Stimulated activated CD4-positive, alpha-beta T cell treated with anti-CD3 and anti-CD28 coated beads, Interleukin-15, amount 100 ng/mL, for 24 hours (primary cell): ENCODE measurements at regions not wholly inside any gene's neighbourhood (a gene's known extent, or its start where the extent isn't known, plus 50 kb on each side); places are given as distances from the start of the nearest gene placed in this dataset.

Experiments used
- DNase-seq: peaks from one replicate; pipeline ENCODE4 v3.0.0-alpha.2; 2020

GRCh38 chr3:61311044-61311443, 59.8 kb upstream of the FHIT start:
- DNase-seq, result no peak

GRCh38 chr3:61315871-61316270, 64.6 kb upstream of the FHIT start:
- no peak for DNase-seq

- no peak for DNase-seq
Measured at GRCh38 chr3:61323094-61323493, 71.8 kb upstream of the FHIT start.

GRCh38 chr3:61331929-61332552, 80.8 kb upstream of the FHIT start:
- no peak for DNase-seq

GRCh38 chr3:61333192-61333961, 82.1 kb upstream of the FHIT start:
- DNase-seq, result no peak

GRCh38 chr3:61334783-61335182, 83.5 kb upstream of the FHIT start:
- no peak for DNase-seq

GRCh38 chr3:61340931-61341461, 89.7 kb upstream of the FHIT start:
- no peak for DNase-seq

- DNase-seq, result no peak
Measured at GRCh38 chr3:61343543-61343942, 92.3 kb upstream of the FHIT start.

- DNase-seq, result no peak
Measured at GRCh38 chr3:61345020-61345419, 93.8 kb upstream of the FHIT start.

- no peak for DNase-seq
Measured at GRCh38 chr3:61347981-61348380, 96.7 kb upstream of the FHIT start.

GRCh38 chr3:61349717-61350116, 98.5 kb upstream of the FHIT start:
- no peak for DNase-seq

- no peak for DNase-seq
Measured at GRCh38 chr3:61350782-61351309, 99.6 kb upstream of the FHIT start.

- no peak for DNase-seq
Measured at GRCh38 chr3:61352306-61352705, 101.1 kb upstream of the FHIT start.

GRCh38 chr3:61353382-61353781, 102.1 kb upstream of the FHIT start:
- no peak for DNase-seq

GRCh38 chr3:61354604-61355003, 103.4 kb upstream of the FHIT start:
- DNase-seq, result no peak

GRCh38 chr3:61356685-61357084, 105.4 kb upstream of the FHIT start:
- no peak for DNase-seq

GRCh38 chr3:61357902-61358301, 106.7 kb upstream of the FHIT start:
- DNase-seq, result no peak

GRCh38 chr3:61358364-61358763, 107.1 kb upstream of the FHIT start:
- DNase-seq, result no peak

- DNase-seq, result no peak
Measured at GRCh38 chr3:61360297-61360965, 109.2 kb upstream of the FHIT start.

- DNase-seq, result no peak
Measured at GRCh38 chr3:61369678-61370077, 118.4 kb upstream of the FHIT start.

GRCh38 chr3:61371123-61371522, 119.9 kb upstream of the FHIT start:
- DNase-seq, result peak; percentile 32

GRCh38 chr3:61372723-61373122, 121.5 kb upstream of the FHIT start:
- no peak for DNase-seq

- no peak for DNase-seq
Measured at GRCh38 chr3:61378311-61378710, 127.1 kb upstream of the FHIT start.
